HT-29 (cell line): ENCODE measurements at regions not wholly inside any gene's neighbourhood (a gene's known extent, or its start where the extent isn't known, plus 50 kb on each side); places are given as distances from the start of the nearest gene placed in this dataset.

Source experiments
- DNase-seq: peaks from one replicate; pipeline ENCODE4 v3.0.0-alpha.2; 2015; ENCODE audit warnings: low spot score

DNA sequence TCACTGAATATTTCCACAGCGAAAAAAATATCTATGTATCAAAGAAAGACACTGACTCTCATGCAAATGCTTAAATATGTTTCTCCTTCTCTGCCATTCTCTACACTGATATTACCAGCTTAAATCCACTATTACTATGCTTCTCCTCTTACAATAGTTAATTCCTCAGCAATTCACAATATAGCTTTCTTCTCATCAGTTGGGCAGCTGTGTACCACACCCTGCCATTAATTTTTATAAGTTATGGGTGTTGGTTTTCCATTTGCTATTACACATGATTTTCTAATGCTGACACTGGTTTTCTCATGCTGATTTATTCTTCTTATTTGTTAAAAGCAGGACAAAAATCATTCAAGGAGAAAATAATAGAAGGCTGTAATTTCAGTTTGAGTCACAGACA, 251.8 kb downstream of the TBX15 start:
- DNase-seq, result no peak

DNA sequence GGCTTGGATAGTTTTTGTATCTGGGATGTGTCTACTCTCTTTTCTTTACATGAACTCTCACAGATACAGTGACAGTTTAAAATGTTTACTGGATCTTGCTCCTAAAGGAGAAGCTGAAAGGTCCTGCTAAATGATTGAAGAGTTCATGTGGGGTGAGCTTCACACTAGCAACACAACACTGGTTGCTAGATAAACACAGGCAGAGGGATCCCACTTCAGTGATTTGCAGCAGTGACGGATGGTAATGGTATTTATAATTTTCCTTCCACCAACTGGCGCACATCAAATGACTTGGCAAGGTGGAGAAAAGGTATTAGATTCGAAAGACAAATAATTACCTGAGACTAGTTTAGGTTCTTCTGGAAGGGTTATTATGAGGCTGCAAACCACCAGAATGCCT, 270.2 kb downstream of the TBX15 start:
- no peak for DNase-seq

DNA sequence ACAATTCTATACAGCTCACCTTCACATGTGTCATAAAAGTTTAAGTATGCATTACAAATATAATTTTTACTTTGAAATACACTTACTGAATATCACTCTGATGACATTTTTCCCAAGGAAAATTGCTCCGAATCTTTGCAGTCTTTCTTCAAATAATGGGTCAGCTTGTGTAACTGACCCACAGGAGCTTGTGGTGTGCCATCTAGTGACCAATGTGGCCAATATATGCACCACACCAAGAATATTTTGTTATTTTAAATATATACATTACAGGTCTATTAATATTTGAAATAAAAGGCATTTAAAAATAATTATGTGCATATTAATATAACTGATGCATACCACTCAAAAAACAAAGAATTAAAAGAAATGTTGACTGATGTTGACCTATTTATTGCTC, 271.4 kb downstream of the TBX15 start:
- DNase-seq, result peak; percentile 16

DNA sequence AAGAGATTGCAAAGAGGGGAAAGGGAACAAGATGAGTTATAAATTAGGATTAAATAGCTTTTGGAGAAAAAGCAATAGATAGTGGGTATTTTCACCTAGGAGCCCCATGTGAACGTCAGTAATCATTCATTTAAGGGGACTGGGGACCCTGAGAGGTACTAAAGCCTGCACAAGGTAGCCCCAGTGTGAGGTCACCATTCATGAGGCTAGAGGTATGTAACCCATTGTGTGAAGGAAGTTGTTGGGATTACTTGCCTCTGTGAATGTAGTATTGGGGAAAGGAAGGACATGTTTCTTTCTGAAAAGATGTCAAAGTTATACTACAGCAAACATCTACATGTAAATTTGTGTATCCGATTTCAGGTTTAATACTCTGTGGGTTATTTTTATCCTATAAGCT, 276.8 kb downstream of the TBX15 start:
- DNase-seq, result no peak

DNA sequence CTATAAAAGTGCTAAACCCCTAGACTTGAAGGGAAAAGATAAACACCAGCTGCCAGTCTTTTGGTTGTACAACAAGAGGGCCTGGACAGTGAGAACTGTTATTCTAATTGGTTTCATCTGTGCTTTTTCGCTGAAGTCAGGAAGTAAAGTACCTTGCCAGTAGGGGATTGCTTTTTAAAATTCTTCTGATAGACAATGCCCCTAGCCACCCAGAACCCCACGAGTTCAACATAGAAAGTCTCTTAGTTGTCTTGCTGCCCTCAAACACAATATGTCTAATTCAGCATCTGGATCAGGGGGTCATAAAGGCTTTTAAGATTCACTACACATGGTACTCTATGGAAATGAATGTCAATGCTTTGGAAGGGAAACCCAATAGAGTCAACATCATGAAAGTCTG, 289.2 kb downstream of the TBX15 start:
- no peak for DNase-seq

DNA sequence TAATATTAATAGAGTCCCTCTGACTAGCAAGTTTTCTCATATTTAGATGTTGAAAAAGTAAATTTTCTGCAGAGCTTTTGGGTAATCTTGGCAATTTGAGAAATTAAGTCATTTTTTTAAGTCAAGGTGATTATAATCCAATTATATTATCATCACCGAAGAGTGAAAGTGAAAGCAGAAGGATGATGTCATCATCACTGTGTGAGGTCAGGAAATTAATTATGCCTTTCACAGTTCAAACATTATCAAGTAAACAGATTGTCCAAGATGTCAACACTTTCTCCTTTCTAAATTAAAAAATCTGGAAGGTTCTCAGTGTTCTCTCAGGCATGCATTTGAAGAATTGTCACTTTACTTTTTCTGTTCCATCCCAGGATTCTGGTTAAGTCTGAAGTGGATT, 296.0 kb downstream of the TBX15 start:
- DNase-seq, result no peak

DNA sequence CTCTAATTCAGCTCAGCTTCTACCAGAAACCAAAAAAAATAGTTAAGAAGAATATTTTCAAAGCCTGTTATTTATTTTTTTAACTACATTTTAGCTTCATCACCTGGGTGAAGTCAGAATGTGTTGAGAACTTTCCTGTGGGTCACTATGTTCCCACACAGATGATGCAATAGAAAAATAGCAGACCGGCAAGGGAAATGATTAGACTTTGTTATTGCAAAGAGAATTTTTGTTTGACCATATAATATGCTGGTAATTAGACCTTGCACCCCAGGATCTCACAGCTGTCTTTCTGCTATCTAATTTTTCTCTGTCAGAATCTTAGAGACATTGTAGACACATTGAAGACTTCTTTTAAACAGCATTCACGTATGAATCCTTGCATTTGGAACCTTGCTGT, 299.3 kb downstream of the TBX15 start:
- no peak for DNase-seq

DNA sequence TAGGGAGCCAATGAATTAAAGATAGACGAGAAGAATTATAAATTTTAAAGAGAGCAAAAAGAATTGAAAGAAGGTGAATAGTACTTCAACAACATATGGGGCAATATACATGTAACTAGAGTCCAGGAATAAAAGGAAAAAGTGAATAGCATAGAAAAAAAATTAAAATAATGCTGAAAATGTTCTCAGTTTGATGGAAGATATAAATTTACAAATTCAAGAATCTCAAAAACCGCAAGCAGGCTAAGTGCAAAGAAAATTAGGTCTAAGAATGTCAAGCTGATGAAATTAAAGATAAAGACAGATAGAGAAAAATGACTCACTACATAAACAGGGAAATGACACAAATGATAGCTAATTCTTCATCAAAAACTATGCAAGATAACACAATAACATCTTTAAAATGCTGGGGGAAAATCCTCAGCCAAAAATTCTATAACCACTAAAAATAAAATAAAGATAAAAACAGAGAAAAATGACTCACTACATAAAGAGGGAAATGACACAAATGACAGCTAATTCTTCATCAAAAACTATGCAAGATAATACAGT, 326.3 kb downstream of the TBX15 start:
- DNase-seq, result no peak

DNA sequence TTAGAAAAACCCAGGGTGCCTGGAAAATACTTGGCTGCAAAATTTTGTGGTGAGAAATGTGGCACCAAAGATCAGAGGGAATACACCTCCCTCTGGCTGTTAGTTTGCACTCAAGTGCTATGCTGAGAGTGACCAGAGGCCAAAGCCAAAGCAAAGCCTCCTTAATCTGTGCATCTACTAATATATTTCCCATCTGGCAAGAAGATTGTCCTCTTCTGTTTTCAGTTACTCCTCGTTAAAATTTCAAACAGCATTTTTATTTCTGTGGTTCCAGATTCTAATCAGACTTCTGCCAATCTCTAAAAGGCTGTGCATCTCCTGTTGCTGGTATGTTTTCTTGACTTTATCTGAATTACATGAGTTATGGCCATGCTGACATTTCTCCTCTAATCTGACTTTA, 327.4 kb downstream of the TBX15 start:
- no peak for DNase-seq

DNA sequence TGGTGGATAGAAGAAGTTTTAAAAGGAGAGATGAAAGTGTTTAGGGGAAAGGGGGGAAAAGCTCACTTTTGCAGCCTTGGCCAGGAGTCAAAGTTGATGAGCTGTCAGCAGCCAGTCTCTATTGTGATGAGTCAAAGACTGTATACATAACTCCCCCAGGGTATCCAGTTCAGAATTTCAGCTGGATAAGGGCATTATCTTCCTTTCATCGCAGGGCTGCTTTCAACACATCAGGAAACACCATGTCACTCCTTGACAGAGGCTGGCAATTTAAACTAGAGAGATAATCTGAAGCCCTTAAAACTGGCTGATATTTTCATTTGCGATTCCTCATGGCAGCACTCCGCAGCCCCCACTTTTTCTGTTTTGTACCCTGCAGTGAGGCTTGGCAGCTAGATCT, 328.5 kb downstream of the TBX15 start:
- no peak for DNase-seq

DNA sequence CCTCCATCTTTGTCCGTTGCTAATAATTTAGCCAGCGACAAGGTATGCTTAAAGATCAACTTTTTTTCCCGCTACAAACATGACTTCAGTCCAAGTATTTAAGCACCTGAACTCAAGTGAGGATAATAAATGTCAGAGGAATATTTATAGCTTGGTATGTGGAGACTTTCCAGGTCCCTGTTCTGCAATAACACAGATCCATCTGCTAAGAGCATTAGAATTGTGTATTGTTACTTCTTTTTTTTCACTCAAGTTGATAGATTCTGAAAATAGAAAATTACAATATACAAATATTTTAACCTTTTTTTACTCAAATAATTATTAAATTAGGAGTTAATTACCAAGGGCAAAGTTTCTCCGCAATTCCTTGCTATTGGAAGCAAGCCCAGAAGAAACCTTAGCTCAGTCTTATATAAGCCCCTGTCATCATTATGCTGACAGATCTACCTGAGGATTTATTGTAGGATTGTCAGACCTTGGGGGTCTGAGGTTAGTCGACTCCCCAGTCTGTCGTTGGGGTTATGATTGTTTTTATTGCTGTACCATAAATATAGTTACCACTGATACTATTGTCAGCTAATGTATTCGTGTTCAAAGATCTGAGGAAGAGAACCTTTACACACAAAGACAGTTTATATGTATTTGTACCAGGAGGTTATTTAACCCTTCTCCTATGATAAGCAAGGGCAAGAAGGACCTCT, 337.9 kb downstream of the TBX15 start:
- no peak for DNase-seq

DNA sequence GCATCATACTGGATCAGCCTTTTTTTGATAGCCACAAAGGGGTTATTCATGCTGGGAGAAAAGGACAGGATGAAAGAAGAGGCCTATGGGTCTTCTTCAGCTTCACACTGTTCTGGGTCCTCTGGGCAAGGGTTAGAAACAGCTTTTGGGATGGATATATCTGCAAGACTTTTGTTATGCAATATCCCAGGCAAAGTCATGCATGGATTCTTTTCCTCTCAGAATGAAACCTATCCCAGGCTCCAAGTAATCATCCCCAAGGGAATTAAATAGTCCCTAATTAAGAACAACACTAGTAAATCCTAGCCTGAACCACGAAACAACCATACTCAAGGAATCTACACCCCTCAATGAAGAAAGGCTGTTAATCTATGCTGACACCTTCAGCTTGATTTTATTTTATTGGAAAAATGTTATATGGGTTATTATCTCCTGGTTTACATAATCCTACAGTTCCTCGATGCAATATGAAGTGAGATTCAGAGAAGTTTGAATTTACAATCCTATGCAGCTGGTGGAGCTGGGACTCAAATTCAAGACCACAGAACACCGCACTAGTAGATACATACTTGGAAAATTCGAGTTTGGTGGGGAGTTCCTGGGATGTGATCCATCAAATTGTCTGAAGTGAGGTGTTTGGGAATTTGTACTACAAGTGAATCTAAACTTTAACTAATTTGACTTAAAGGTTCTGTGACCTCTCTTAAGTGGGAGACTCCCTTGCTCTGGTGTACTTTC, 338.6 kb downstream of the TBX15 start:
- no peak for DNase-seq

DNA sequence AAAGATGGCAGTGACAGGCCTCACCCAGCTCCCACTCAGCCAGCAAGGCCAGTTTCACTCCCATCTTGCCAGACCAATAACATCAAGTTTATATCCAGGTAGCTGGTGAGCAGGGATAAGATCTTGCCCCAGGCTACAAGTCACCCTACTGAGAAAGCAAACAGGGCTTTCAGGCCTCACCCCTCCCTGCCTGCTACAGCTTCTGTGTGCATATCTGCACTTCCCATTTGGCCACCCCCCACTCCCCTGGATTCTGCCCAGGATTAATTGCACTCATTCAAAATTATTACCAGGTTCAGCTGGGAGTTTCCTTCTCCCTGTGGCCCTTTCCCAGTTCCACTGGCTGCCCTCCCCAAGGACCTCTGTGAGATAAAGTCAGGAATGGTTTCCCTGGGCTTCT, 352.1 kb downstream of the TBX15 start:
- no peak for DNase-seq

DNA sequence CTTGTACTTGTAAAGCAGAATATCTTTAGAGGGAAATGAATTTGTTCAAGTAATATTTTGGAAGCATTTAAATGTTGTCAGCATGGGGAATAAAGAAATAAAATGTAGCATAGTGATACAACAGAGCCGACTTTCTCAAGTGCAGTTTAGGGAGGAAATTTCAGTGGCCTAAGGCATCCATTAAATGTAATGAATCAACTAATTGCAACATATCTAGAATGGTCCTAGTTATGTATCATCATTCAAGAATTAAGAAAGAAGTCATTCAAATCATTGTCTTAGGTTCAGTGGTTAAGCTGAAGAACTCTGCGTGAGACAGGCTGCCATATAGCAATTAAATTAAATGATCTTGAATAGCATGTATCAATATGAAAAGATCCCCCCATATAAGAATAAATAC, 360.7 kb downstream of the TBX15 start:
- DNase-seq, result no peak

DNA sequence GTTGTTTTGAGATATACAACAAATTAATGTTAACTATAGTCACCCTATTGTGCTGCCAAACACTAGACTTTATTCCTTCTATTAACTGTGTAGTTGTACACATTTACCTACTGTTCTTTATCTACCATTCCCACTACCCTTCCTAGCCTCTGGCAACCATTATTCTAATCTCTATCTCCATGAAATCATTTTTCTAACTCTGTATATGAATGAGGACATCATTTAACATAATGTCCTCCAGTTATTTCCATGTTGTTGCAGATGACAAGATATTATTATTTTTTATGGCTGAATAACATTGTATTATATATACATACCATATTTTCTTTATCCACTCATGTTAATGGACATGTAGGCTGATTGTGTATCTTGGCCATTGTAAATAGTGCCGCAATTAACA, 366.3 kb downstream of the TBX15 start:
- no peak for DNase-seq

DNA sequence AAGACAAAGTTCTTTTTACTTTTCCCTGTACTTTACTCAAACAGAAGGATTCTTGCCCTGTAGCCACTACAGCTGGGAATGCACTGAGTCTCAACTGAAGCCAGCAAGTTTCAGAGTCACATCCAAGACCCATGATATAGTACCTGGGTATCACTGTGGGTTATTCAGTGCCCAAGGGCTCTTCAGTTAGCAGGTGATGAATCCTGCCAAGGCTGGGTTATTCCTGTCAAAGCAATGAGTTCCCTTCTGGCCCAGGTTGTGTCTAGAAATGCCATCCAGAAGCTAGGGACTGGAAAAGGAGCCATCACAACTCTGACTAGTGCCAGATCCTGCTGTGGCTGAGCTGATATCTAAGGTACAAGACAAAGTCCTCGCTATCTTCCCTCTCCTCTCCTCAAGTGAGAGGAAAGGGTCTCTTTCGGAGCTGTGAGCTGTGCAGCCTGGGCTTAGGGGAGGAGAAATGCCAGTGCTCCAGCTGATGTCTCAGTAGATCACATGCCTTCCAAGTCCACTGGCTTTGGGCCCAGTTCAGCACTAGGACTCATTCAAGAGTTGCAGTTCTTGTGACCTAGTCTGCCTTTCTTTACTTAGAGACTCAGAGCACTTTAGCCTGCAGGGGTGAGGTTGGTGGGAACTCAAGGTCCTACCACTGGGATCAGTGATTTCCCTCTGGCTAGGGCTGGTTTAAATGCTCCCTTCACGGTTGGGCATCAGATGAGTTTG, 369.4 kb downstream of the TBX15 start:
- no peak for DNase-seq

DNA sequence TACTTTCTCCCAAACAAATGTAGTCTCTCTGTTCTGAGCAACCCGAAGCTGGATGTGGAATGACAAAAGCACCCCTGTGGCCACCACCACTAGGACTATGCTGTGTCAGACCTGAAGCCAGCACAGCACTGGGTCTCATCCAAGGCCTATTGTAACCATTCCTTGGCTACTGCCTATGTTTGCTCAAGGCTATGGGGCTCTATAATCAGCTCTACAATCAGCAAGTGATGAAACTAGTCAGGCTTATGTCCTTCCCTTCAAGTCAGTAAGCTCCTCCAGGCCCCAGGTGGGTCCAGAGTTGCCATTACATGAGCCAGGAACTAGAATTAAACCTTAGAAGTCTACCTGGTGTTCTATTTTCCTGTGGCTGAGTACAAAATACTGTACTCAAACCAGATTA, 370.2 kb downstream of the TBX15 start:
- no peak for DNase-seq

DNA sequence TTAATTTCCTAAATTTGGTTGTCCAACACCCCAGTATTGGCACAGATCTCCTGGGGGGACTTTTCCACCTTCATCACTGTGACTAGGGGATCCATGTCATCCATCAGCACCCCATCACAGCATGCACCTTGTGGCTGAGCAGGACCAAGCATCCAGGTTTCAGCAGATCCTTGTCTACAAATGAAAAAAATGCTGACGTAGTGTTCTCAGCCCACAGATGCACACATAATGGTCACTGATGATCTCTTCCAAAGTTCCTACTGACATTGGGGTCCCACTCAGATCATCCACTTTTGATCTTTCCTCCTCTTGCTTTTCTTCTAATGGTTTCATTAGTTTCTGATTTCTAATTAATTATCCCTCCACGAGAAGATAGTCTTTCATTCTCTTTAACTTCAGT, 373.1 kb downstream of the TBX15 start:
- no peak for DNase-seq

DNA sequence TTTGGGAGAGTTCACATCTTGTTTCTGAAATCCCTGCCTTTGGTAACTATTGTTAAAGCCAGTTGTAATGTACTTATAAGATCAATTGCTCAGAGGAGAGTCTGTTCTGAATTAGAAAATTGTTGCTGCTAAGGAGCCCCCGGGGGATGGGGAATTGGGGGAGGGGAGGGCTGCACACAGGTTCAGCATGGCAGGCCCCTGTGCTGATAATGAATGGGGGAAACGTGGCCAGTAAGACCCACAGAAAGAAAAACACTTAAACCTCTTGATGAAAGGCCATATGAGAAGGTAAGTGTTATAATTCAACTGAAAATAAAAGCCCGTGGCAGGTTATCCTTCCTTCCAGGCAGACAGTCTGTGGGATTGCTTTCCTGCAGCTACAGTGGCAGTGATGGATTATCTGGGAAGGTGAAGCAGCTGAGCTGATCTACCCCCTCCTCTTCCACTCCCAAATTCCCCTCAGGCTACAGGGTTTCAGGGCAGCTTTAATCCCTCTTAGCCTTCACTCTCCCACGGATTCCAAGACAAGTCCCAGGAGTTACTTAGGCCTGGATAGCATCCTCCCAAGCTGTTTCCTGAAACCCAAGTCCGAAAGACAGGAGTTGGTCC, 398.8 kb downstream of the TBX15 start:
- DNase-seq, result no peak

DNA sequence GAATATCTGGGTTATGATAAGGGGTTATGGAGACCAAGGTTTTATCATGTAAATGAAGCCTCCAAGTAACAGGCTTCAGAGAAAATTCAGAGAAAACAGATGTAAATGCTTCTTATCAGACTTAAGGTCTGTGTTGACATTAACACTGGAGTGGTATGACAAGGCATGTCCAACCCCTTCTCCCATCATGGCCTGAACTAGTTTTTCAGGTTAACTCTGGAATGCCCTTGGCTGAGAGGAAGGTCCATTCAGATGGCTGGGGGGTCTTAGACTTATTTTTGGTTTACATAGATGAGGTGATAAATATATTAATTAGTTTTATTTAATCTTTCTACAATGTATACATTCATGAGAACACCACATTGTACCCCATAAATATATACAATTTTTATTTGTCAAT, 399.6 kb downstream of the TBX15 start:
- no peak for DNase-seq

DNA sequence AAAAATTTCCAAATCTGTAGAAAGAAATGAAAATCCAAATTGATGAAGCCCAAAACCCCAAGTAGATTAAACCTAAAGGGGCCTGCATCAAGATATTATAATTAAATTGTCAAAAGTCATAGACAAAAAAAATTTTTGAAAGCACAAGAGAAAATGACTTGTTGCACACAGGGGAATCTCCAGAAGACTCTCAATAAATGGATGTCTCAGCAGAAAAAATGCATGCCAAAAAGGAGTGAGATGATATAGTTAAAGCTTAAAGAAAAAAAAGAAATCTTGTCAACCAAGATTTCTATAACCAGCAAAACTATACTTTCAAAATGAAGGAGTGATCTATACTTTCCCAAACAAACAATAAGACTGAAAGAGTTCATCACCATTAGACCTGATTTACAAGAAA, 393.2 kb upstream of the SPAG17 start:
- no peak for DNase-seq

DNA sequence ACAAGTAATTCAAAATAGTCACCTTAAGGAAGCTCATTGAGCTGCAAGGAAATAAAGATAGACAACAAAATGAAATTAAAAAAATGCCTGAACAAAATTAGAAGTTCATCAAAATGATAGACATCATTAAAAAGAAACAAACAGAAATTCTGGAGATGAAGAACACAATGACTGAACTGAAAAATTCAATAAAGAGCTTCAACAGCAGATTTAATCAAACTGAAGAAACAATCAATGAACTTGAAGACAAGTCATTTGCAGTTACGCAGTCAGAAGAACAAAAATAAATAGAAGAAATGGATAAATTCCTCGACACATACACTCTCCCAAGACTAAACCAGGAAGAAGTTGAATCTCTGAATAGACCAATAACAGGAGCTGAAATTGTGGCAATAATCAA, 390.0 kb upstream of the SPAG17 start:
- DNase-seq, result no peak
